Mesenchymal stem cell (in vitro differentiated cells and primary cell): ENCODE measurements at regions not wholly inside any gene's neighbourhood (a gene's known extent, or its start where the extent isn't known, plus 50 kb on each side); places are given as distances from the start of the nearest gene placed in this dataset.

Experiments used
- DNase-seq: peaks from one replicate; pipeline ENCODE4 v3.0.0-alpha.2; 2013
- H2AFZ ChIP-seq: one replicate; pipeline ENCODE4 v1.6.1; 2013; ENCODE audit warnings: low read depth, mild to moderate bottlenecking, control low read depth, inconsistent platforms, low read length, moderate library complexity
- H2AK5ac ChIP-seq: 2 replicates; pipeline ENCODE4 v1.6.1; 2013; ENCODE audit warnings: low read length, moderate library complexity, mild to moderate bottlenecking, inconsistent platforms; ENCODE audit not compliant: severe bottlenecking
- H2BK120ac ChIP-seq: one replicate; pipeline ENCODE4 v1.6.1; 2013; ENCODE audit warnings: low read depth, mild to moderate bottlenecking, inconsistent platforms, low read length, moderate library complexity
- H2BK12ac ChIP-seq, 2 experiments: one replicate each; pipeline ENCODE4 v1.6.1; 2013; ENCODE audit warnings: inconsistent platforms in 2 of 2, low read length in 2 of 2, mild to moderate bottlenecking in 2 of 2, moderate library complexity in 2 of 2, control low read depth in 1 of 2
- H2BK15ac ChIP-seq: one replicate; pipeline ENCODE4 v1.6.1; 2013; ENCODE audit warnings: mild to moderate bottlenecking, low read depth, inconsistent platforms; ENCODE audit not compliant: poor library complexity, severe bottlenecking
- H2BK5ac ChIP-seq: 2 replicates; pipeline ENCODE4 v1.6.1; 2013; ENCODE audit warnings: low read depth, mild to moderate bottlenecking, low read length, control low read depth, inconsistent platforms; ENCODE audit not compliant: poor library complexity, severe bottlenecking
- H3K14ac ChIP-seq, 2 experiments: one replicate each; pipeline ENCODE4 v1.6.1; 2013; ENCODE audit warnings: inconsistent platforms in 2 of 2, low read length in 2 of 2, control low read depth in 1 of 2, mild to moderate bottlenecking in 1 of 2, moderate library complexity in 1 of 2
- H3K18ac ChIP-seq, 2 experiments: one replicate each; pipeline ENCODE4 v1.6.1; 2013; ENCODE audit warnings: inconsistent platforms in 2 of 2, low read length in 2 of 2, control low read depth in 1 of 2, low read depth in 1 of 2, mild to moderate bottlenecking in 1 of 2
- H3K23ac ChIP-seq, 2 experiments: one replicate each; pipeline ENCODE4 v1.6.1; 2013; ENCODE audit warnings: inconsistent platforms in 2 of 2, low read length in 2 of 2, mild to moderate bottlenecking in 2 of 2, moderate library complexity in 2 of 2, control low read depth in 1 of 2
- H3K27ac ChIP-seq: 2 replicates; pipeline ENCODE4 v1.5.1; 2013; ENCODE audit warnings: mild to moderate bottlenecking, moderate library complexity, low read length, control low read depth, inconsistent platforms; ENCODE audit not compliant: poor library complexity, severe bottlenecking
- H3K27me3 ChIP-seq, 2 experiments: 2 replicates each; pipeline versions ENCODE4 v1.6.1 to v1.7.0; 2013; ENCODE audit warnings: low read length in 2 of 2, mild to moderate bottlenecking in 2 of 2, moderate library complexity in 2 of 2, control low read depth in 1 of 2, inconsistent platforms in 1 of 2; ENCODE audit not compliant: control insufficient read depth in 1 of 2, insufficient read depth in 1 of 2
- H3K36me3 ChIP-seq, 2 experiments: 2 replicates each; pipeline versions ENCODE4 v1.6.1 to v1.7.0; 2013; ENCODE audit warnings: low read length in 2 of 2, control low read depth in 1 of 2, inconsistent platforms in 1 of 2, low read depth in 1 of 2, mild to moderate bottlenecking in 1 of 2; ENCODE audit not compliant: insufficient read depth in 2 of 2, control insufficient read depth in 1 of 2
- H3K4ac ChIP-seq, 2 experiments: one replicate each; pipeline ENCODE4 v1.6.1; 2013; ENCODE audit warnings: inconsistent platforms in 2 of 2, low read length in 2 of 2, mild to moderate bottlenecking in 2 of 2, moderate library complexity in 2 of 2, control low read depth in 1 of 2, low read depth in 1 of 2
- H3K4me1 ChIP-seq: 2 replicates; pipeline ENCODE4 v1.6.1; 2013; ENCODE audit warnings: low read depth, low read length, control low read depth; ENCODE audit not compliant: control insufficient read depth, insufficient read depth
- H3K4me2 ChIP-seq: 2 replicates; pipeline ENCODE4 v1.6.1; 2013; ENCODE audit warnings: low read length, mild to moderate bottlenecking, inconsistent platforms; ENCODE audit not compliant: poor library complexity, severe bottlenecking
- H3K4me3 ChIP-seq, 2 experiments: 2 replicates each; pipeline versions ENCODE4 v1.5.1 to v1.7.0; 2013; ENCODE audit warnings: low read length in 2 of 2, mild to moderate bottlenecking in 2 of 2, control low read depth in 1 of 2, low read depth in 1 of 2; ENCODE audit not compliant: insufficient read depth in 1 of 2
- H3K79me1 ChIP-seq: replicated peaks from 2 replicates; pipeline ENCODE4 v1.6.1; 2013; ENCODE audit warnings: mild to moderate bottlenecking, control low read depth, low read length, inconsistent platforms; ENCODE audit not compliant: poor library complexity, severe bottlenecking
- H3K9ac ChIP-seq: 2 replicates; pipeline ENCODE4 v1.7.0; 2013; ENCODE audit warnings: mild to moderate bottlenecking, low read length, moderate library complexity
- H3K9me3 ChIP-seq: 2 replicates; pipeline ENCODE4 v1.7.0; 2013; ENCODE audit warnings: mild to moderate bottlenecking, low read length; ENCODE audit not compliant: control insufficient read depth
- H4K8ac ChIP-seq: one replicate; pipeline ENCODE4 v1.6.1; 2013; ENCODE audit warnings: inconsistent platforms, mild to moderate bottlenecking, low read length, moderate library complexity
- H4K91ac ChIP-seq: one replicate; pipeline ENCODE4 v1.6.1; 2013; ENCODE audit warnings: mild to moderate bottlenecking, low read length, inconsistent platforms
- WGBS: methylation state at CpG from one replicate; pipeline ENCODE4 v1.1.7; 2013; ENCODE audit warnings: mixed read lengths; 5-methylcytosine and 5-hydroxymethylcytosine counted together

- Histone ChIP-seq H3K4me3 (no peak overlapping the region), H3K27ac (no peak overlapping the region)
These were observed 103.2 kb downstream of the SOX1 start for GRCh38 chr13:112169941-112170822.

GRCh38 chr13:112170823-112171569 lies 104.0 kb downstream of the SOX1 start:
- Histone ChIP-seq H3K27ac (no peak overlapping the region), H3K36me3 (no peaks in the 10 kb centered on the region), H3K9ac (no peak overlapping the region), H3K4ac (no peak overlapping the region), H3K23ac (no peak overlapping the region), H3K79me1 (no peaks in the 10 kb centered on the region), H3K27me3 (no peaks in the 10 kb centered on the region), H4K8ac (no peak overlapping the region), H2AK5ac (no peak overlapping the region), H2BK15ac (no peak overlapping the region), H2BK12ac (no peak overlapping the region), H4K91ac (no peak overlapping the region), H2BK5ac (no peak overlapping the region), H2AFZ (no peak overlapping the region), H3K4me3 (no peak overlapping the region), H3K4me1 (no peaks in the 10 kb centered on the region), H3K9me3 (peaks cover 12% of the 10 kb centered on the region), H2BK120ac (no peak overlapping the region), H3K4me2 (no peak overlapping the region), H3K18ac (no peak overlapping the region), H3K14ac (no peak overlapping the region)
- 85% methylated on average over 14 of the region's 15 CpGs for WGBS
- no peak for DNase-seq

More at GRCh38 chr13:112169941-112170822, 103.2 kb downstream of the SOX1 start:
- peaks cover 13% of the 10 kb centered on the region for H3K9me3 ChIP-seq
- H3K4me1 ChIP-seq: no peaks in the 10 kb centered on the region
- no peak overlapping the region for H4K91ac ChIP-seq
- H2BK15ac ChIP-seq: no peak overlapping the region
- no peak for DNase-seq
- no peak overlapping the region for H3K9ac ChIP-seq
- no peak overlapping the region for H3K4me2 ChIP-seq
- no peak overlapping the region for H3K18ac ChIP-seq
- no peaks in the 10 kb centered on the region for H3K79me1 ChIP-seq
- H2BK120ac ChIP-seq: no peak overlapping the region
- no peaks in the 10 kb centered on the region for H3K36me3 ChIP-seq
- H3K27me3 ChIP-seq: no peaks in the 10 kb centered on the region
- no peak overlapping the region for H2BK5ac ChIP-seq
- no peak overlapping the region for H3K4ac ChIP-seq
- 83% methylated on average over 16 of the region's 17 CpGs for WGBS
- H3K23ac ChIP-seq: no peak overlapping the region
- no peak overlapping the region for H2BK12ac ChIP-seq
- H4K8ac ChIP-seq: no peak overlapping the region
- no peak overlapping the region for H3K14ac ChIP-seq
- no peak overlapping the region for H2AFZ ChIP-seq
- H2AK5ac ChIP-seq: no peak overlapping the region

GRCh38 chr13:112171570-112171965 lies 104.6 kb downstream of the SOX1 start:
- H3K4me2 ChIP-seq: no peak overlapping the region
- H3K79me1 ChIP-seq: no peaks in the 10 kb centered on the region
- no peaks in the 10 kb centered on the region for H3K36me3 ChIP-seq
- no peak overlapping the region for H4K91ac ChIP-seq
- H3K23ac ChIP-seq: no peak overlapping the region
- H3K18ac ChIP-seq: no peak overlapping the region
- H2AFZ ChIP-seq: no peak overlapping the region
- H2BK12ac ChIP-seq: no peak overlapping the region
- H3K4ac ChIP-seq: no peak overlapping the region
- H3K4me1 ChIP-seq: no peaks in the 10 kb centered on the region
- DNase-seq: no peak
- no peaks in the 10 kb centered on the region for H3K27me3 ChIP-seq
- no peak overlapping the region for H2BK120ac ChIP-seq
- no peak overlapping the region for H3K9ac ChIP-seq
- no peak overlapping the region for H4K8ac ChIP-seq
- no peak overlapping the region for H3K14ac ChIP-seq
- H2BK5ac ChIP-seq: no peak overlapping the region
- peaks cover 12% of the 10 kb centered on the region for H3K9me3 ChIP-seq
- H3K4me3 ChIP-seq: no peak overlapping the region
- H2BK15ac ChIP-seq: no peak overlapping the region
- no peak overlapping the region for H3K27ac ChIP-seq
- no peak overlapping the region for H2AK5ac ChIP-seq
- WGBS: 88% methylated on average over 13 of the region's 13 CpGs

GRCh38 chr13:112172017-112172416 lies 105.1 kb downstream of the SOX1 start:
- Histone ChIP-seq H2BK12ac (no peak overlapping the region), H2BK5ac (no peak overlapping the region), H3K27ac (no peak overlapping the region), H3K4me1 (no peaks in the 10 kb centered on the region), H3K23ac (no peak overlapping the region), H3K4me2 (no peak overlapping the region), H4K91ac (no peak overlapping the region), H2AK5ac (no peak overlapping the region), H4K8ac (no peak overlapping the region), H2AFZ (no peak overlapping the region), H2BK15ac (no peak overlapping the region), H3K9me3 (peaks cover 12% of the 10 kb centered on the region), H3K4ac (no peak overlapping the region), H3K14ac (no peak overlapping the region), H3K36me3 (no peaks in the 10 kb centered on the region), H3K27me3 (no peaks in the 10 kb centered on the region), H2BK120ac (no peak overlapping the region), H3K18ac (no peak overlapping the region), H3K9ac (no peak overlapping the region), H3K79me1 (no peaks in the 10 kb centered on the region), H3K4me3 (no peak overlapping the region)
- no peak for DNase-seq
- 83% methylated on average over 9 of the region's 9 CpGs for WGBS
